ENCODE measurements at regions not wholly inside any gene's neighbourhood (a gene's known extent, or its start where the extent isn't known, plus 50 kb on each side); places are given as distances from the start of the nearest gene placed in this dataset.

DNA sequence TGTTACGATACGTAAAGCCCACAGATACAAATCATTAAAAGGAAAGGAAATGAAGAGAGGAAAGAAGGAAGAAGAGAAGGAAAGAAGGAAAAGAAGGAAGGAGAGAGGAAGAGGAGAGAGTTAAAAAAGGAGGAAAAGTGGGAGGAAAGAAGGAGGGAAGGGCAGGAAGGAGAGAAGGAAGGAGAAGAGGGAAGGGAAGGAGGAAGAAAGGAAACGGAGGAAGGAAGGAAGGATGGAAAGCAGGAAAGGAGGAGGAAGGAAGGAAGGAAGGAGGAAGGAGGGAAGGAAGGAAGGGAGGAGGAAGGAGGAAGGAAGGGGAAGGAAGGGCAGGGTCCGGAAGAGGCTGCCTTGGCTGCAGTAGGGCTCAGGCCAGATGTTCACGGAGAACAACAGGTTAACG is 95.2 kb downstream of the ENGASE start:
- DNase-seq (ENCODE audit: low read depth) = no peak

DNA sequence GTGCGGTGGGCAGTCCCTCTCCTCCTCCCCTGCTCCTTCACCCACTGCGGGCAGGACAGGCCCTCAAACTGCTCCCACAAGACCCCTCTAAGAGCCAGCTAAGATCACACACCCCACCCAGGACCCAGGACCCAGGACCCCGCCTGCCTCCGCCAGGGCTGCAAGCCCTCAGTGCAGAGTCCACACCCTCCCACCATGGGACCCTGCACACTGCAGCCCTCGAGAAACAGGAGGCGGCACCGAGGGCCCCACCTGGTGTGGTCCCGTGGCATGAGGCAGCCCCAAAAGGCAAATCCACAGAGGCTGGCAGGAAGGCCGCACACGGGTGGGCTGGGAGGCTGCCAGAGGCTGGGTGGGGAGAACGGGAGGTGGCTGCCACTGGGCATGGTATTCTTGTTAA is 94.7 kb downstream of the ENGASE start:
- DNase-seq (ENCODE audit: low read depth) = no peak

DNA sequence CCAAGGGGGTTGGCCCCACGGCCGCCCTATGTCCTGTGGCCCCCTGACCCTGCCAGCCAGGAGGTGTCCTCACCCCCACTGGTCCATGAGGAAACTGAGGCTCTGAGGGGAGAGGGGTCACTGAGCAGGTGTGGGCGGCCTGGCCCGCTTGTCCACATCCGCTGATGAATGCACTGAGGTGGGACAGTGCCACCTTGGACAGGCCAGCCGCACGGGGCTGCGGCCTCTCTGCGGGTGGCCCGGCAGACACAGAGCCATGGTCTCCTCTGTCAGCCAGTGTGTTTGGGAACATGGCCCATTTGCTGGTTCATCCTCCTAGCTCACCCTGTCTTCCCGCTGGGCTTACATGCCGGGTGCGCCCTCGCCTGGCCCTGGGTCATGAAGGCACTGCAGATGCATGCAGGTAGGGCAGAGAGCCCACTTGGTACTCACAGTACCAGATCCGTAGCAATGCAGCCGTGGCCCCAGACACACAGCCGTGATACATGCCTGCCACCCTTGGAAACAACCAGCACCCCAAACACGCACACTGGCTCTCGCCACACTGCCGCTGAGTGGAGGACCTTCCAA is 93.9 kb downstream of the ENGASE start:
- no peak for DNase-seq (ENCODE audit: low read depth)

DNA sequence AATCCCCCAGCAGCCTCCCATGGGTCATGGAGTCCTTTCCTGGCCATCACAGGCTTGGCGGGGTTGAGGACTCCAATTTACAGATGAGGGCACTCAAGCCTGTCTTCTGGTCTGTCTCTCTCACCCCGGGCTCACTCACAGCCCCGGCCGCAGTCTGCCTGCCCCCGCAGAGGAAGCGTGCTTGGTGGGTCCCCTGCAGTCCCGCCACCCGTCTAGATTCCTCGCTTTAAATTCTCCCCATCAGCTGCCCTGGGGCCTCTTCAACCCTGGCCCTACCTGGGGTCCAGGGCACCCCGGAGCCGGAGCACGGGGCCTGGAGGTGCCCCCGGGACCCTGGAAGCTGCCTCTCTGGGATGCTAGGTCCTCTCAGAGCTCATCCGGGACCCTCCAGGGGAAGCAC is 92.9 kb downstream of the ENGASE start:
- no peak for DNase-seq (ENCODE audit: low read depth)

DNA sequence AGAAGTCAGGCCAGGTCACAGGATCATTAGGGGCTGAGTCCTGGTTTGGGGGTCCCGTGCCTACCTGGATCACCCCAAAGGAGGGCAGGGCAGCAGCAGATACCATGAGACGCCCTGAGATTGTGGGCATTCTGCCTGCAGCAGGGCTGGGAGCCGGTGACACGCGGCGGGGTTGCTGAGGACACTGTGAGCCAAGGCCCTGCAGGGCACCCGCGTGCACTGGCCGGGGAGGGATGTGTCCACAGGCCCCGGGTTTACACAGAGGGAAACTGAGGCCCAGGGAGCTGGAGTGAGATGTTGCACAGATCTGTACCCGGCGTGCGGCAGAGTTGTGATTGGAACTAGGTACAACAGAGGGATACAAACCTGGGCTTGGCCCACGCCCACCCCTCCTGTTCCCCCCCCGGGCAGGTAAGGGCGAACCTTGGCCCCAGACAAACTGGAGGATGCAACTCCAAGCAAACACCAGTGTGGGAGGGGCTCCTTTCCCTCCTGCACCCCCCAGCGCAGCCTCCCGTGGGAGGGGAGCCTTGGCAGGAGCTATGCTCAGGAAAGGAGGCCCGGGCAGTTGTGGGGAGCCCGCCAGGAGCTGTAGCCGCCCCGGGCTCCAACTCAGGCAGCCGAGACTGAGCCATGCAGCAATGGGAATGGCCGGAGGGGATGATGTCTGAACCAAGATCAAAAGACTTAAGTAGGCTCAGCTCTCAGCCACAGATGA is 91.3 kb downstream of the ENGASE start:
- DNase-seq (ENCODE audit: low read depth) = no peak

DNA sequence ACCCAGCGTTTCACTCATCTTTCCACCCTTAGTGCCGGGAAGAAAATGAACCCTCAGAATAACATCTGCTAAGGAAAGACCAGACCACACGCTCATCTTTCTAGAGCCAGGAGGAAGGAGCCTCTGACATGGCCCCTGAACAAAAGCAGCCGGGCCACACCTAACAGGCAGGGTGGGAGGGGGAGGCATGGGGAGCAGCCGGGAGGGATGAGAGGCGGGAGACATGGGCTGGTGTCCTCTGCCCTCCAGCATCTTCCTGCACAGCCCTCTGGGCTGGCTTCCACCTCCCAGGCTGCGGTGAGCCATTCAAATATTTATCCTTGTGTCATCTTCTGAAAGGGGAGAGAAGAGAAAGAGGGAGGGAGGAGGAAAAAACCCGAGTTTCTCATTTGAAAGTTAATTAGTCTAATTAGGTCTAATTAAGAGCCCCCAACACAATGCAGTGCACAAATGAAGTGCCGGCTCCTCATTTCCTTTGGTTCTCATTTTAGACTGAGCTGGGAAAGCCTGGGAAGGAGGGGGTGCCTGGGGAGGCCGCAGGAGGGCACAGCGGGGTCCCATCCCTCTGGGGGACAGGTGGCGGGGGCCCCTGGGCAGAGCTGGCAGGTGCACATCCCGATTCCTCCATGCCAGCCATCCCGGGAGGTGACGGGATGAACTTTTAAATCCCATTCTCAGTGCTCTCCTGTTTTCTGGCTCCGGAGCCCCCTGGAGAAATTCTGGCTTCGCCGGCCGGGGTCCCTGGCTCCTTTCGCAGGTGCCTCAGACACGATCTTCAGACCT is 90.5 kb downstream of the ENGASE start:
- no peak for DNase-seq (ENCODE audit: low read depth)

DNA sequence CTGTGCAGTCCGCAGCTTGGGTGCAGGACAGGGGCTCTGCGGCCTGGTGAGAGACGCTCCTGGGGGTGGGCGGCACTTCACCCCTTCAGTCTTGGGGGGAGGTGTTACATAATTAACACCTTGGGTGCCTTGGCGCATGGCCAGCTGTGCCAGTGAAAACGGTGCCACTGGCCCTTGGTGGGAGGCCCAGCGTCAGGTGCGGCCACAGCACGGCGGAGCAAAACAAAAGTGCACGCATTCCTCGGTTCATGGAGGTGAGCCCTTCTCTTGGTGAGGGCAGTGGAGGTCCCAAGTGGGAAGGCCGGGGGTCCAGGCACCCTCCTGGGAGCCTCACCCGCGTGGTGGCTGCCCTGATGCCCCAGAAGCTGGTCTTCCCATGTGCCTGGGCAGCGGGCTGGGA is 89.8 kb downstream of the ENGASE start:
- DNase-seq (ENCODE audit: low read depth) = no peak

DNA sequence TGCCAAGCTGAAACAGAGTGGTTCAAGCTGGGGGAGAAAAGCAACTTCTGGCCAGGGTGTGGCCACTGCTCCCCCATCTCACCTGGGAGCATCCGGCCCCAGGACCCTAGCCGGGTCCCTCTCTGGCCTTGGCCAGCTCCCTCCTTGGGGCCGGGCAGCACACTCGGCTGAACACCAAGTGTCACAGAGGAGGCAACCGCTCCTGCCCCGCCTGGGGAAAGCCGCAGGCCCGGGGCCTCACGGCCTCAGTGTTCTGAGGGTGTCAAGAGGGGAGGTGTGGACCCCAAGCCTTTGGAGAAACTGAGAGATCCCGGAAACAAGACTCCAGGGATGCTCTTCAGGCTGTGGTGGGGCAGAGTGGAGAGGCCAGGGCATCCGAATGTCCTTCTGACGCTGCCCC is 88.4 kb downstream of the ENGASE start:
- DNase-seq (ENCODE audit: low read depth) = no peak

DNA sequence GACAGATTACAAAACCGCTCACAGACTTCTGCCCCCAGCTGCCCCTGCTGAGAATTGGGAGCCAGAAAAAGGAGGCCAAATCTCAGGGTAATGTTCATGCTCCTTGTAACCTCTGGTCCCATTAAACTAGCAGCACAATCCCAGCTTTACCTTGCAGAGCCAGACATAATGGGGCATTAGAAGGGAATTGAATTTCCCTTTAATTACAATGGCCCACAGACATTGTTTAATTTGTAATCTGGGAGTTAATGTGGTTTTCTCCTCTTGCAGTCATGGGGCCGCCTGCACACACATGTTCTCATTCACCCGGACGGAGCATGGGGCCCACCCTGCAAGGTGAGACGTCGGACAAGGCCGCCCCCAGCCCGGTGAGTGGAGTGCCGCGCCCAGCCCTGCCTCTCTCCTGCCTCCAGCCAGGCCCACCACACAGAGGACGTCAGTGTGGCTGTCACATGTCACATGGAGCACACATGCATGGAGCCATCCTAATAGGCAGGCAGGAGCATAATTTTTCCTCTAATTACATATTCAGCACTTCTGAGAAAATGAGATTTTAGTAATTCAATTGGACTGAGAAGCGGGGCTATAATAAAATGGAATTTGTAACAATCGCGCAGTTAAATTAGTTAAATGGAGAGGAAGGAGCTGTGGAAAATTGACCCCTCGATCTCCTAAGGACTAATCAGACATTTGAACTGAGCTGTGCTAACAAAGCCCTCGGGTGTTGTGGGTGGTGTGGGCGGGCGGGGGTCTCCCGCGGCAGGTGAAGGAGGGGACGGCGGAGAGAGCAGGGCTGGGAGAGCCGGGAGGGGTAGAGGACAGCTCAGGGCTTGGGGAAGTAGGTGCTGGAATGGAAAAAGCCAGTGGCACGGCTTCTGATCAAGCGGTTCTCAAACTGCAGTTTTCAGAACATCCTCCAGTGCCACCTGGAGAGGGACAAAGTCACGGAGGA is 87.7 kb downstream of the ENGASE start:
- no peak for DNase-seq (ENCODE audit: low read depth)

DNA sequence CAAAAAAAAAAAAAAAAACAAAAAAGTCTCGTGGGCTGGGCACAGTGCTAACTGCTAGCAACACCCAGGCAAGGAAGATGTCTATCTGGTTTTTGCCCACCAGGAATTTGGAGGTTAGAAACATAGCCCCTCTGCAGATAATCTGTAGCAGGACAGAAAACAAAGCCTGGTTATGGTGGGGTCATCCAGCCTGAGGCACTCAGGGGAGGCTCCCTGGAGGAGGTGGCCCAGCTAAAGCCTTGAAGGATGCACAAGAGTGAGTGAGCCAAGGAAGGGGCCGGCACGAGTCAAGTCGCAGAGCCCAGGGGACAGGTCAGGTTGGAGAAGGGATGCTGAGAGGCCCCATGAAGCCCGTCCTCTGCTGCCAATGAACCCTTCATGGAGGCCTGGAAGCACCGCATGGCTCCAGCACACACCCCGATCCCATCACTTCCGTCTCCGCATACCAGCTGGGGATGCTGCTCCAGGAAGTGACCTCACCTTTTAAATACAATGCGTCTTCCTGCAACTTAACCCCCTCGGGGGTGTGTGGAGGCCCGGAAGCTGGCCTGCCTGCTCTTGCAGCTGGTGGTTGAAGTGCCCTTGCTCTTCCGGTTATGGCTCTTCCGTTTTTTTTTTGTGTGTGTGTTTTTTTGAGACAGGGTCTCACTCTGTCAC is 86.5 kb downstream of the ENGASE start:
- no peak for DNase-seq (ENCODE audit: low read depth)

DNA sequence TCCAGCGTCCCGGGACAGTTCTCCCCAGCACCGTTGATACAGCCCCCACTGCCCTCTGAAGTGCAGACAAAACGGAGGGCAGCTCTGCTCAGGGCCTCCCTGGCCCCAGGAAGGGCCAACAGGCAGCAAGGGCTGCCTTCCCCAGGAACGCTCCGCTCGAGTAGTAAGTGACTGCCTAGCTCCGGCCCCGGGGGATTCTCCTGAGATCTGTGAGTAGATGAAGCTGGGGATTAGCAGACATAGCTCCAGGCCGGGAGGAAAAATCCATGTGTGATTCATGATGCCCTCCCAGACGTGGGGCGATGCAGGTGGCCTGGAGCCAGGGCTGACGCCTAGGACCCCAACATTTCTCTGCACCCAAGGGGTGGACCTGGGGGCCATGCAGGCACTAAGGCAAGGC is 85.3 kb downstream of the ENGASE start:
- no peak for DNase-seq (ENCODE audit: low read depth)

DNA sequence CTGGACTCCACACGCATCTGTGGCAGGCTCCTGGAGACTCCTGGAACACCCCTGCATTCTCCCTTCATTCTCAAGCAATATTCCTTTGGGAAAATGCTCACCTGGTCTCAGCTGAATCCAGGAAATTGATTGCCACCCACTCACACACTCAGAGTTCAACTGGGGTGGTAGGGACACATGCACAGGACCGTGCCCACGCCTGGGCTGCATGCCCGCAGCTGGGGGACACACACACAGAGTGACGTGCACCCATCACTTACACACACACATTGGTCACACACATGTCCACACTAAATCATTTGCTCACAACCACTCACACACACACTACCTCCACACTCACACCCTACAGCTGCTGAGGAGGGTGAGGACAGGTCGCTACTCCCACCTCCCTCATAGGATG is 84.8 kb downstream of the ENGASE start:
- DNase-seq (ENCODE audit: low read depth) = no peak

DNA sequence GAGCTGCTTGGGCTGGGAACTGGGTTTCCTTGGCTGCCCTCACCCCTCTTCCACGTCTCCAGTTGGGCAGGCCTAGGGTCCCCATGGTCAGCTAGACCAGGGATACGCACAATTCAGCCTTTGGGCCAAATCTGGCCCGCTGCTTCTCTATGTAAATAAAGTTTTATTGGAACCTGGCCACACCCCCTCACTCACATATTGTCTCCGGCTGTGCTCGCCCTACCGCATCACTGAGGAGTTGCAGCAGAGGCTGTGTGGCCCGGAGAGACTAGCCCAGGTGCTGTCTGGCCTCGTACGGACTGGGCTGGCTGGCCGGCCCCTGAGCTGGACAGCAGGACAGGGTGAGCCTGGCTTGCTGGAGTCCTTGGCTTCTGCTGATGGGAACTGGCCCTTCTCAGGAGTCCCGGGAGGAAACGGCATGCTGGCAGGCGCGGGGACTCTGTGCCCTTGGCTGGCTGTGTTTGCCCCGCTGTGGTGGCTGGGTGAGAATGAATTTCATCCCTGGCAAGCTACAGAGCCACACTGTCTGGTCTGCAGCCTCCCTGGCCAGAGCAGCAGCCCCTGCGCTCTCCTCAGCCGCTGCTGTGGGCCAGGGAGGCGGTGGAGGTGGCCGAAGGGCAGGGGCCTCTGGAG is 82.0 kb downstream of the ENGASE start:
- no peak for DNase-seq (ENCODE audit: low read depth)

DNA sequence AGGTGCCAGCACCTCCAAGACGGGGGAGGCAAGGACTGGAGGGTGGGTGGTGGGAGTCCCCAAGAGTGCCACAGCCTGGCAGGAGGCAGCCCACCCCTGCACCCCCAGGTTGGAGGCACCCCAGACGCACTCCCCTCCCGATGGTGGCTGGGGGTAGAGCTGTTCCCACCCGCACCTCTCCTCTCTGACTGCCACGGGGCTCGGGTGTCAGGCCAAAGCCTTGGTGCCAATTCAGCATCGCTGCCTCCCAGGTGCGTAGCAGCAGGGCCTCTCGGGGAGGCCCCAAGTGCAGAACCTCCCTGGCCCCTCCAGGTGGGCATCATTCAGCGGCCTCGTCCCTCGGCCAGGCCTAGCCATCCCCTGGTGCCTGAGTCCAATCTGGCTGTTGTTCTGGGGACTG is 81.1 kb downstream of the ENGASE start:
- DNase-seq (ENCODE audit: low read depth) = no peak

DNA sequence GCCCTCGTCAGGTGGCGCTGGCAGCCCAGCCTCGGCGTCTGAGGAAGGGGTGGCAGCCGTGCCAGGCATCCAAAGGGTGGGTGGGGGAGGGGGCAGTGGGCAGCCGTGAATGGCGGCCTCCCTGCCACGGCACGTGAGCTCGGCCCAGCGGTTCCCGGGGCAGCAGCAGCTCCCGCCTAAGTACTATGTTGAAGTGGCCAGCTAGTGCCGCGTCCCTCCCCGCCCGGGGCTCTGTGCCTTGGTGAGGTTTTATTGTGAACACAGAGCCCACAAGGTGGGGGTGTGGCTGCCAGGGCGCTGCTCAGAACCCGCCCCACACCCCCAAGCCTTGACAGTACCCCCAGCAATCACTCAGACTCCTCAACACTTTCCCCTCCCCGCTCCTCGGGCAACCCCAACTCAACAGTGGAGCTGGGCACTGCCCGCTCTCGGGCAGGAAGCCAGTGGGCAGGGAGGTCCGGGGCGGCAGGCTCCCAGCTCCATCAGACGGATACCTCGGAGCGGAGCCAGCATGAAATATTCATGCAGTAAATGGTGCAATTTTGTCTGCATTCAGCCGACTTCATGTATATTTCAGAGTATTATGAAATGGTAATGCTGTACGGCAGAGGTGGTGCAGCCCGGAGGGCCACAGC is 80.4 kb downstream of the ENGASE start:
- no peak for DNase-seq (ENCODE audit: low read depth)

DNA sequence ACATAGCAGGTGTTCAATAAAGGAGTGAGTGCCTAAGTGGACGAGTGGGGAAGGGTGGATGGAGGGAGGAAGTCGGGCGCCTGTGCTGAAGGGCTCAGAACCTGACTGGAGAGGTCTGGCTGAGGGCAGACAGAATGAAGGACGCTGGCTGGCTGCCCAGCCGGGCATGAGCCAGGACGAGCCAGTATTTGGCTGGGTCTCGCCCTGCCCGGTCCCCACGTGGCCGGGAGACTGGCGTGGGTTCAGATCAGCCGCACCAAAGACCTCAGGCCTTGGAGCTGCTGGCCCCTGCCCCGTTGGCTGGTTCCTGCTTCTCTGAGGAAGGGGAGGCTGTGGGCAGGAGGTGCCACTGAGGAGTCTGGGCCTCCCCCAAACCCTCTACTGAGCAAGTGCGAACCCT is 79.8 kb downstream of the ENGASE start:
- no peak for DNase-seq (ENCODE audit: low read depth)

DNA sequence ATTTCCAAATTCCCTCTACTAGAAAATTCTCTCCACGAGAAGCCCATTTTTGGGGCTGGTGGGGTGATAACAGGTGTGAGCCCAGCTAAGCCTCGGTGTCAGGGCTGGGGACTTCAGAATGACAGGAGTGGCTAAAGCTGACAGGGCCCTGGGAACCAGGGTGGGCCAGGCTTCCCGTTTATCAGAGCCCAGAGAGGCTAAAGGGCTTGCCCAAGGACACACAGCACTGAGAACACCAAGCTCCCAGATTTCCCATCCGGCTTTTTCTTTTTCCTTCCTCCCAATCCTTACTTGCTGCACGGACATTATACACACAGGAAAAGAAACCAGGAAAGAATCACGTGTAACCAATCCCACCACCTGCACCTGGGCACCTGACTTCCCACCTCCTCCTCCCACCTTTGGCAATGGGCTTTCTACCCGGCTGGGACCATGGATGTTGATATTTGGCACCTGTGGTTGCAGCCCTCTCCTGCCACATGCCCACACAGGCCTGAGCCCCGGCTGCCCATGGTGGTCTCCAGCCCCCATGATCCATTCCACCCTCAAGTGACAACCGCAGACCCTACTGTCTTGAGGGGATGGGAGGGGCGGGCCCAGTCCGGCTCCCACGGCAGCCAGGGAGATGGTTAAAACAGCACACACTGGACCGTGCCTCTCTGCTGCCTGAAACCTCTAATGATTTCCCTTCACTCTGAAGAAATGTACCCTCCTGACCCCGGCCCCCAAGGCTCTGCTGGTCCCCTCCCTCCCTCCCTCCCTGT is 78.9 kb downstream of the ENGASE start:
- no peak for DNase-seq (ENCODE audit: low read depth)

DNA sequence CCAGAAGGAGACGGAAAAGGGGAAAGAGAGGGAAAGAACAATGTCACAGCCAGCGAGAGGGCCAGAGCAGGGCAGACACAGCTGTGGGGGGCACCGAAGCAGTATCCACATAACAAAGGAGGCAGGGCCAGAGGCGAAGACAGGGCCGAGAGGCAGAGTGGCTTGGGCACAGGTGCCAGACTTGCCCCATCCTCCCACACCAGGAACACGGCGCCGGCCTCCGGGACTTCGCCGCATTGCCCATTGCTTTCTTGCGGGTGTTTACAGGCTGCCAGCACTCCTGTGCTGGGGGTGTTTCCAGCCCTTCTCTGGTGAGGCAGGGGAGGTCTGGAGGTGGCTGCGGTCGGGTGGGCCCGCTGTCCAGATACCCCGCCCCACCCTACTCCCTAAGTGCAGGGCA is 78.0 kb downstream of the ENGASE start:
- DNase-seq (ENCODE audit: low read depth) = no peak

DNA sequence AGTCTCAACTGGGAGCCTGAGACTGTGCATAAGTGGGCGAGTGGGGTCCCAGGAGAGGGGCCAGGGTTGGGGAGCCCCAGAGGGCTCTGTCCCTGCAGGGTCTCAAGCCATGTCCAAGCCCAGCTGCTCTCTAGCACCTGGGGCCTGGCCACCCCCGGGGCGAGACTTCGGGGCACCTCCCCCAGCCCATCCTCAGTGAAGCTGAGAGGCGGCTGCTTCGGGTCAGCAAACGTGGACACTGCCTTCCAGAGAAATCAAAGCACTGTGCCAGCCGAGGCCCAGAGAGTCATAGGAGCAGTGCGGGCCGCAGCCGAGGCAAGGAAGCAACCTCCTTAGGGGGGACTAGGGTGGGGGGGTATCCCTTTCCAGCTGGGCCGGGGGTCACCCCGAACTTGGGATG is 77.5 kb downstream of the ENGASE start:
- DNase-seq (ENCODE audit: low read depth) = no peak

DNA sequence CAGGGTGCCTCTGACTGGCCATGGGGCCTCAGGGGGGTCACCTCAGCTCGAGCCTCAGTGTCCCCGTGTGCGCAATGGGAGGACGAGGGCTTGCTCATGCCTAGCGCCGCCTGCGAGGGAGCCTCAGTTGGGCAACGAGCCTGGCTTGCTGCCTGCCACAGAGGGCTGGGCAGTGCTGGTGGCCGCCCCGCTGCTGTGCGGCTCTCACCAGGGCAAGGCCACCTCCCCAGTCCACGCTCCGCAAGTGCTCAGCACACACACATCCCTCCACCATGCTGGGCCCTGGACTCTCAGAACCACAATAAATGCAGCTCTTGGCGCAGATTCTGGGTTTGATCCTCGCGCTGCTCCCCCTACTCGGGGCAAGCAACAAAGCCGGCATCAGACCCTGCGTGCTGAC is 76.2 kb downstream of the ENGASE start:
- no peak for DNase-seq (ENCODE audit: low read depth)

Measured in activated T-cell treated with anti-CD3 and anti-CD28 coated beads for 24 hours (primary cell).